Hematopoietic multipotent progenitor cell treated with erythropoietin and hydrocortisone succinate and interleukin-3 and kit ligand, for 15 days (in vitro differentiated cells): ENCODE measurements at regions not wholly inside any gene's neighbourhood (a gene's known extent, or its start where the extent isn't known, plus 50 kb on each side); places are given as distances from the start of the nearest gene placed in this dataset.

Source experiments
- DNase-seq: peaks from one replicate; pipeline ENCODE4 v3.0.0-alpha.2; 2015; ENCODE audit warnings: low spot score

DNA sequence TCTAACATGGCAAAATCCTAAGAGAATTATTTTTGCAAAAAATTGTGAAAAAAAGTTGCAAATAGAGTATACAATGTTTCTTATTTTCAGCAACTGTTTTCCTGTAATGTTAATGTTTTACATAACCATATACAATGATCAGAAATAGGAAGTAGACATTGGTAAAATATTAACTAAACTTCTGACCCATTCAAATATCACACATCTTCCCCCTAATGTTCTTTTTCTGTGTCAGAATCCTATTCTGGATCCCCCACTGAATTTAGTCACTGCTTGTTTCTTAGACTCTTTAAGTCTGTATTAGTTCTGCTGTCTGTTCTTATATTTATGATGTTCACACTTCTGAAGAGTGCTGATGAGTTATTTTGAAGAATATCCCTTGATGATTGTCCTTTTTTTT lies 62.0 kb downstream of the HFE start:
- no peak for DNase-seq

DNA sequence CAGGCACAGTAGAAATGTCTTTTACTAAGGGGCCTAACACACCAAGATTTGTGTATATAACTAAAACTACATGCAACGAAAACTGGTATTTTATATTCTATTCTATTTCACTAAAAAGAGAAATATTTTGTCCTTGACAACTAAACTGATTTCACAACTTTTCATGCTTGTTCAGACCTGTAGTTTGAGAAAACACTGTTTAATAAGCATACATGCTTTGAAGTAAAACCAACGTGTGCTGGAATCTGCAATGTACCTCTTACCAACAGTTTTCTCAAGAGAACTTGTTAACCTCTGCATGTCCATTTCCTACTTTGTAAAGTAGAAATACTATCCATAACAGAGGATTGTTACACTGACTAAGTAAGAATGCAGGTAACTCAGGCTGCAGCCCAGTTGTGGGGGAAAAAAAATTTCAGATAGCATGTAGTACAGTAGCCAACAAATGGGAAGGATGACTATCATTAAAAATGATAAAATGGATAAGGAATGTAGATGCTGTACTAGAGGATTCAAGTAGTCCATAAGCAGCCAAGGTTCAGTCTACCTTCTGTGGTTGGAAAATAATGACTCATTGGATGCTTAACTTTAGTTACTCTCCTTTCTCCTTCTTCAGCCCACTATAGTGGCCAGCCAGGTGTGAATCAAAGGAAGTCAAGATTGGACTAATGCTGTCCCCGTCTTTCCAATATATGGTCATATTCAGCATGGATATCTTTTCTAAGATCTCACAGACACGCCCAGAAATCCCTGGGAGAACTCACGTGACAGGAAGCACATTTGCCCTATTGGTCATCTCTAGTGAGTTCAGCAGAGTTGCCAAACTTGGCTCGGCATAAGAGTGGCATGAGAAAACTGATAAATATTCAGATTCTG lies 65.2 kb downstream of the HFE start:
- no peak for DNase-seq

DNA sequence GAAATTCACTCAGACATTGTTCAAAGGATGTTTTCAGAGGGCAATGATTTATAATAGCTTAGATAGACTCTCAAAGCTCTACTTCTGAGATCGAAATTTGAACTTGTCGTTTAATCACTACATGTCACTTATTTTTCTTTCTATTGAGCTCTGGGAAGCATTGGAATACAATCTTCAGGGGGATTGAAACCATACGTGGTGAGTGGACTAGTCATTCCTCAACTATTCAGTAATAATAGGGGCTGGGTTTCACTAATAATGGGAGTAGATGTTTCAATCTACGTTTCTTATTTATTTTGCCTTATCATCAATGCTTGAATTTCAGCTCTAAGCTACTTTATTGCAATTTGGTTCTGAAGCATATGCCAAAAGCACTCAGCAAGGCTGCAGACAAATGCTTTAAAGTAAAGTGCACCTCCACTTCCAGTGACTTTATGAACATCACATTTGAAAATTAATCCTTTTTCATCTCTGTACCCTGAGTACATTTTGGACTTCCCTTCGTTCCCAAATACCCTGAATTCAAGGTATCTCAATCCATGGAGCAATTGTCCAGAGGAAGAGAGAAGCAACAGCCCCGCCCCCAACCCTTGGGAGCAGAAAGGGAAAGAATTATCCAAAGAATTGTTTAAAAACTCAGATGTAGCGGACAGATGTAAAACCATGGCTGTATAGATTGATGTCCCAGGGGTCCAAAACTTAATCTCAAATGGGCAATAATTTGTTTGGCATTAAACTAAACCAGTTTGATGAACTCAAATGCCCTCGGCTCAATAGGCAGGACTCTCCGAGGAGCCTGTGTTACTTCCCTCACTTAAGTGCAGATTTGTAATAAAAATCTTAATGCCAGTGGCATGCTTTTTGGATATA lies 68.1 kb downstream of the HFE start:
- peak; percentile 54 for DNase-seq

DNA sequence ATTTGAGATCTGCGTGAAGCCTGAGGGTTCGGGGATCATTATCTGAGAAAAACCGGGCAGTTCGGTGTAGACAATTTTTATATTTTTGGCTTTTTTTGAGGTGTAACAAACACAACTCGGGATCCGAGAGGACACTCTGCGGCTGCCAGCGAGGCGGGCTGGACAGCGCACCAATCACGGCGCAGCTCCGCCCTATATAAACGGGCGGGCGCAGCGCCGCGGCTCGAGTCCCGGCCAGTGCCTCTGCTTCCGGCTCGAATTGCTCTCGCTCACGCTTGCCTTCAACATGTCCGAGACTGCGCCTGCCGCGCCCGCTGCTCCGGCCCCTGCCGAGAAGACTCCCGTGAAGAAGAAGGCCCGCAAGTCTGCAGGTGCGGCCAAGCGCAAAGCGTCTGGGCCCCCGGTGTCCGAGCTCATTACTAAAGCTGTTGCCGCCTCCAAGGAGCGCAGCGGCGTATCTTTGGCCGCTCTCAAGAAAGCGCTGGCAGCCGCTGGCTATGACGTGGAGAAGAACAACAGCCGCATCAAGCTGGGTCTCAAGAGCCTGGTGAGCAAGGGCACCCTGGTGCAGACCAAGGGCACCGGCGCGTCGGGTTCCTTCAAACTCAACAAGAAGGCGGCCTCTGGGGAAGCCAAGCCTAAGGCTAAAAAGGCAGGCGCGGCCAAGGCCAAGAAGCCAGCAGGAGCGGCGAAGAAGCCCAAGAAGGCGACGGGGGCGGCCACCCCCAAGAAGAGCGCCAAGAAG lies 69.0 kb downstream of the HFE start:
- DNase-seq: peak; percentile 88

DNA sequence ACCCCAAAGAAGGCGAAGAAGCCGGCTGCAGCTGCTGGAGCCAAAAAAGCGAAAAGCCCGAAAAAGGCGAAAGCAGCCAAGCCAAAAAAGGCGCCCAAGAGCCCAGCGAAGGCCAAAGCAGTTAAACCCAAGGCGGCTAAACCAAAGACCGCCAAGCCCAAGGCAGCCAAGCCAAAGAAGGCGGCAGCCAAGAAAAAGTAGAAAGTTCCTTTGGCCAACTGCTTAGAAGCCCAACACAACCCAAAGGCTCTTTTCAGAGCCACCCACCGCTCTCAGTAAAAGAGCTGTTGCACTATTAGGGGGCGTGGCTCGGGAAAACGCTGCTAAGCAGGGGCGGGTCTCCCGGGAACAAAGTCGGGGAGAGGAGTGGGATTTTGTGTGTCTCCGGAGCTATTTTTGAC lies 69.6 kb downstream of the HFE start:
- DNase-seq: no peak

DNA sequence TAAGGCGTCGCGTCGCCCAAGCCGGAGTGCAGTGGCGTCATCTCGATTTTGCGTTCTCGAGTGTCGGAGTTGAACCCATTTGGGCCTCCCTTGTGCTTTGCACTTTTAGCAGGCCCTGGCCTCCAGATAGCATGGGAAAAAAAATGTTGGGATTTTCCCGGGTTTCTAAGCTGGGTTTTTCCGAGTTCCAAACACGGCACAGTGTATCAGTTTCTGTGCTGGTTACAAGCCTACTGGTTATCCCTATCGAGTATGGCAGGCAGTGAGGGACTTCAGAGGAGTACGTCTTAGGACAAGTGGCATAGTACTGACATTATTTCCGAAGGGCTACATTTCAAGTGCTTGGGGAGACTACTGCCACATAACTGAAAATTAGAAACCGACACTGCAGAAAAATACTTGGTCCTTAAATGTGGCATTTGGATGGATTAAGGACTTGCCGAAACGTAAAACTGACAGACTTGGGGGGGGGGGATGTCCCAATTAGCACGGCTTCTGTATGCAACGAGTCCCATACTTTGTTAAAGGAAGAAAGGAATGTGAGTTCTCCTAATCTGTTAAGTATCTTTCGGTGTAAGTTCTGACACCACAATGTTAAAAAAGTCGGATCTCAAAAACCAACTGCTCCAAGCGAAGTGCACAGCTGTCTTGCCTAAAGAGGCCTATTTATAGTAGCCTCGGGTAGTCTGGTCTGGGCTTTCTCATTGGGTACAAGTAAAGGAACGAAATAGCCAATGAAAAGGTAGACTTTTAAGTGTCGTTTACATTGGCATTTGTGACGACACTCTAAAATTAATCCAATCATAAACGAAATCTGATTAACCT lies 70.2 kb downstream of the HFE start:
- DNase-seq: peak; percentile 98

DNA sequence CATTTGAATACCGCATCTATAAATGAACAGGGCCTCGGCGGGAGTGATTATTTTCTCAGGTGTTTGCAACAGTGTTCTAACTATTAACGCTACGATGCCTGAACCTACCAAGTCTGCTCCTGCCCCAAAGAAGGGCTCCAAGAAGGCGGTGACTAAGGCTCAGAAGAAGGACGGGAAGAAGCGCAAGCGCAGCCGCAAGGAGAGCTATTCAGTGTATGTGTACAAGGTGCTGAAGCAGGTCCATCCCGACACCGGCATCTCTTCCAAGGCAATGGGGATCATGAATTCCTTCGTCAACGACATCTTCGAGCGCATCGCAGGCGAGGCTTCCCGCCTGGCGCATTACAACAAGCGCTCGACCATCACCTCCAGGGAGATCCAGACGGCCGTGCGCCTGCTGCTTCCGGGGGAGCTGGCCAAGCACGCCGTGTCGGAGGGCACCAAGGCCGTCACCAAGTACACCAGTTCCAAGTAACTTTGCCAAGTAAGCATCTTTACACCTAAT lies 70.9 kb downstream of the HFE start:
- DNase-seq: no peak

DNA sequence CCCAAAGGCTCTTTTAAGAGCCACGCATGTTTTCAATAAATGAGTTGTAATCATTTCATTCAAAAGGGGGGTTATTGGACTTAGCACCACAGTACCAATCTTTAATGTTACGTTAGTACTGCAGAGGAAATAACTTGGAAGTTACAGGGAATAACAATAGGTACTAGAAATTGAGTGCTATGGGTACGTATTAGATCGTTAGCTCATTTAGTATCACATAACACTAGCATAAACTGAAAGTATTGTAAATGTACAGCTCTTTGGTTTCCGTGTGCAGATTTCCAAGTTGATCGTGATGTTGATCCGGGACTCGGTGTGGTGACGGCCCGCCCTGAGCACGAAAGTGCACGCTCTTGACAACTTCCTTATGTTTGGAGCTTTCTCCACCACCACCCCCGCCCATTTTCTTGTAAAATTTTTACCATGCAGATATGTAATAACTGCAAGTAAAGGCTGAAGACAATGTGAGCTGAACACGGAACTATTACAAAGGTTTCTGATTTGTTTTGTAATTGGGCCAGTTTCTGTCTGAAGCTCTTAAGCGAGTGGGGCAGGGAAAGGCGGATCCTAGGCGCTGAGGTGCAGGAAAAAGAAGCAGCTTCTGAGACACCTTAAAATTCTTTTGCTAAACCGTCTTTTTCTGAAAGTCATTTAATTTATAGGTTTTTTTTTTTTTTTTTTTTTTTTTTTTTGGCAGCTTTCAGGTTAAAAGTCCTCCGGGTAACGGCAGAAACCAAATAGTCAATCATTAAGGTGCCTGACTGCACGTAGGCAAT lies 71.5 kb downstream of the HFE start:
- peak; percentile 65 for DNase-seq

DNA sequence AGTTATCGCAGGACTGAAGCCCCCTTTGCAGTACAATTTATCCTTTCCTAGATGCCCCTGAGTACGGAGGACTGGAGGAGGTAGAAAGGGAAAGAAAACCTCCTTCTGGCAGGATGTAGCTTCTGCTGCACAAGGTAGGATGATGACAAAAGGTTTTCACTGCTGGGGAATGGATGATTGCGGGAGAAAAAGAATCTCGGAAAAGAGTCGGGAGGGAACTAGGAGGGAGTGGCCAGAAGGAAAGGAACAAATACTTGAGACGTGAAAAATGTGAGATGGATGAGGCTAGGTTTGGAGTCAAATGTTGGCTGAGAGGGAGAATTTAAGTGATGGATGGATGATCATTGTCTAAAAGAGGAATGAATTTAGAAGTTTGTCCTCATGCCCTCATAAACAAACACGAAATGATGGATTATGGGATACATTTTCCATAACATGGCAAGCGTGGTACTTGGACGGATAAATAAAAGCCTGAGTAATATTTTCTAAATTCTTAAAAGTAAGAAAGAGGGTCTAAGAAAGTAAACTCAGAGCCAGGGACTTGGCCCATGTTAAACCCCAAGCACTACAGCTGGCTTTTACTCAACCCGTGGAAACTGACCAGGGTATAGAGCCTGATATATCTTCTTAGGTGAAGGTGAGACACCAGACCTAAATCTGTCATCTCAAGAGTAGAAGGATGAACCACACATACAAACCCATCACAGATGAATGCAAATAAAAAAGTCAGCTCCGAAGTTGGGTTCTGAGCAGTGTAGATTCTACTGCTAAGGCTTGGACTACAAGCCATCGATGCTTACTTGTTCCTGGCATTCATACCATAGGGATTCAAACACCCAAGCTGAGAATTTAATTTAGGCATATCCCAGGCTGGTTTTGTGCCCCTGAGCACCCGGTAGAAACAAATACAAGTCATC lies 72.4 kb downstream of the HFE start:
- no peak for DNase-seq

DNA sequence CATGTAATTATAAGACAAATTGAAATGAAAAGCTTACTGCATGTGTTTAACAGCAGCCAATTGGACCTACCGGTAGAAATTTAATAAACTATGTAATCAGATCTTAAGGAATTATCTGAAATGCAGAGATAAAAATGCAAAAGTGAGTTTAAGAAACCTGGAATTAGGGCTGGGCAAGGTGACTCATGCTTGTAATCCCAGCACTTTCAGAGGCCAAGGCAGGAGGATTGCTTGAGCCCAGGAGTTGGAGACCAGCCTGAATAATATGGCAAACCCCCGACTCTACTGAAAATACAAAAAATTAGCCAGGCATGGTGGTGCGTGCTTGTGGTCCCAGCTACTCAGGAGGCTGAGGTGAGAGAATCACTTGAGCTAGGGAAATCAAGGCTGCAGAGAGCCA lies 74.1 kb downstream of the HFE start:
- no peak for DNase-seq

DNA sequence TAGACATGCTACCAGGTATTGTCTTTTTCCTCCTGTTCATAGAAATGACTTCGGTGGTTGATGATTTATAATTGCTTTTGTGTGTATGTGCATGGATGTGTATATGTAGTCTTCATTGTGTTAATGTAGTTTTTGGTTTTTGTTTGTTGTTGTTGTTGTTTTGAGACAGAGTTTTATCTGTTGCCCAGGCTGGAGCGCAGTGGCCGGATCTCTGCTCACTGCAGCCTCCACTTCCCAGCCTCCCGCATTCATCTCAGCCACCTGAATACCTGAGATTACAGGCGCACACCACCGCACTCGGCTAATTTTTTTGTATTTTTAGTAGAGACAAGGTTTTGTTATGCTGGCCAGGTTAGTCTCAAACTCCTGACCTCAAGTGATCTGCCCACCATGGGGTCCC lies 75.2 kb downstream of the HFE start:
- DNase-seq: no peak

DNA sequence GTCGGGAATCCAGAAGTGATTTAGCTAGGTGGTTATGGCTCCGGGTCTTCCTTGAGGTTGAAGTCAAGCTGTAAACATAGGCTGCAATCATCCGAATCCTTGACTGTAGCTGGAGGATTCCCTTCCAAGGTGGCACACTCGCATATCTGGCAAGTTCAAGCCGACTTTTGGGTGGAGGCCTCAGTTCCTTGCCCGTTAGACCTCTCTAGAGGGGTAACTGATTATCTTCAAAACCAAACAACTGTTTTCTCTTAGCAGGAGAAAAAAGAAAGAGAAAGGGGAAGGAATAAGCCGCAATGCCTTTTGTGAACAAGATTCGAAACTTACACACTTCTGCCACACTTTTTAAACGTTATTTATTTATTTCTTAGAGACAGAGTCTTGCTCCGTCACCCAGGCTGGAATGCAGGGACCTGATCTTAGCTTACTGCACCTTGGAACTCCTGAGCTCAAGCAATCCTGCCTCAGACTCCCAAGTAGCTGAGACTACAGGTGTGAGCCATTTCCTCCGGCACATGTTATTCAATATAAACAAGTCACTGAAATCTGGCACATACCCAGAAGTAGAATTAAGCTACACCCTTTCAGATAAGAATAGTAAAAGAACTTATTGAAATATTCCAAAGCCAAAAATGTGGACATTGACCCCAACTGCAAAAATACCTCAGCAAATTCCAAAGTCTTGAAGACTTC lies 76.3 kb downstream of the HFE start:
- DNase-seq: peak; percentile 75

DNA sequence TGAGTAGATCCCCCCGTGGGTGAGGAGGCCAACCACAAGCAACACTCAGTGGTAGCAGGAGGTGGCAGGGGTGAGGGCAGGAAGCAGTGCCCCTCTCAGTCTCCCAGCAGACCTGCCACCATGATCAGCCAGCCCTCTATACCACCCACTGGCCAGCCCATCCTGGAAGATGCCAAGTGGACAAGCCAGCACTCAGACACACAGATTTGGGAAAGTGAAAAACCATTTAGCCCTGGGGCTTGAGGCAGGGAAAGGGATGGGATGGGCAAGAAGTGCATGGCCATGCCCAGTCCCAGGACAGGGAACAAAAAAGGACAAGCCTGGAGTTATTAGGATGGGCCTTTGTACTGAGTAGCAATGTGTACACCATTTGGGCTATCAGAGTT lies 76.9 kb downstream of the HFE start:
- DNase-seq: no peak

DNA sequence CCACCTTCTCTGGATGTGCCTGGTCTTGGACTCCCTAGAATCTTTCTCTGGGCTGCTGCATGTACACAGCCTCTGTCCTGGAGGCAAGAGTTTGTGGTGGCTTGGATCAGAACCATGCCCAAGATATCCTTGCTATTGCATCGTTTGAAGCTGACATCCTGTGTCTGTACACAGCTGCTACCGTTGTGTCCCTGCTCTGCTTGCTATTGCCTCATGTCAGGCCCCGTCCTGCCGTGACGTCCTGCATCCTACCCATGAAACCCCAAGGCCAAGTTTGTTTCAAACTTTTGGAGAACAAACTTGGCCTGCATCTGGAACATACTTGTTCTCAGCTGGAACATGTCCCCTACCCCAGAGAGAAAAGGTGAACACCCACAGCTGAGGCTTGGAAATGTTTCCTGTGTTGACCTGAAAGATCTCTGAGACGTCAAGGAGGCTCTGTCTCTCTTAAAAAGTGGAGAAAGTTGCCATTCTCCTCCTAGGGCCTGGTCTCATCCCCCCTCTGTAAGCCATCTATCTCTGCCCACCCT lies 78.1 kb downstream of the HFE start:
- no peak for DNase-seq

DNA sequence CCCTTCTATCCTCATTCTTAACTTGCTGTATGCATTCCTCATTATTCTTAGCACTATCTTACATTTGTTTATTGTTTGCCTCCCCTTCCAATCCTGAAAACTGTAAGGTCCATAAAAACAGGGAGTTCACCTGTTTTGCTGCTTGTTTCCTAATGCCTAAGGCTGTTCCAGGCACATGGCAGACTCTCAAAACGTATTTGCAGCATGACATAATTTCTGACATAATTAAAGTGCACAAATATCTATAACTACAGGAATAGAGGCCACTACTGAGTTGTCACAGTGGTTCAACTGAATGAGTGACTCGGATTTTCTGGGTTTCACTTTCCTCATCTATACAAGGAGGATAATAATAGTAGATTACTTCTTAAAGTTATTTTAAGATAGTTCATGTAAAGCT lies 83.0 kb downstream of the HFE start:
- DNase-seq: no peak

DNA sequence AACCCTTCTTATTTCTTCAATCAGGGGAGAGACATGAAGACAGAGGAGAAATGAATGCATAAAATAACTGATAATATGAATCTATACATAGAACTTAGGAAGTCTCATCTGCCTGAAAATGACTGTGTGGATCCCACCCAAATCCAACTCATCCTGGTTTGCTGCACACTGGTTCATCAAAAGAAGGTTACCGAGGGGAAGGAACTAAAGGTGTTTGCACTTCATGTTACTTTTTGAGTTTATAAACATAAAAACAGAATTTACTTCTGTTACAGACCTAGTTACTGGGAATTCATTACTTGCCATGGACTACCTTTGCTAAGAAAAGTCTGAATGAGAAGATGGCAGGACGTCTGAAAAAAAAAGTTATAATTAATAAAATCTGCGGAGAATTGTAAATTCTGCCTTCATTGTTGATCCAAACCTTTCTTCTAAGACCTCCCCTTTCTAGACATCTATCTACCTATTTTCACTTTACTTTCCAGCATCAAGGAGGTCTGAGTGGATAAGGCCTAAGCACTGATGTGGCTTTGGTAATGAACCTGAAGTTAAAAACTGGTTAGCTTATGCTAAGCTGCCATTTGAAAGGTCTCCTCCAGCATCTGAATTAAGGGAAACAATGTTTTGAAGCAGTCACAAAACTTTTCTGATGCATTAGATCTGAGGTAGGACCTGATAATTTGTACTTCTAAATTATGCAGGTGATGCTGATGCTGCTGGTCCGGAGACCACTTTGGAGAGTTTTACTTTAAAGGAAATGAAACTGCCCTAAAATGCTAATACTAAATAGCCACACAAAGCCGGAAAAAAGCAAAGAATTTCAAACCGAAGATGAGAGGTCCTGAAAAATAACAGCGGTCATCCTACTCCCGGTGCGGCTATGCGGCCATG lies 84.0 kb downstream of the HFE start:
- no peak for DNase-seq

DNA sequence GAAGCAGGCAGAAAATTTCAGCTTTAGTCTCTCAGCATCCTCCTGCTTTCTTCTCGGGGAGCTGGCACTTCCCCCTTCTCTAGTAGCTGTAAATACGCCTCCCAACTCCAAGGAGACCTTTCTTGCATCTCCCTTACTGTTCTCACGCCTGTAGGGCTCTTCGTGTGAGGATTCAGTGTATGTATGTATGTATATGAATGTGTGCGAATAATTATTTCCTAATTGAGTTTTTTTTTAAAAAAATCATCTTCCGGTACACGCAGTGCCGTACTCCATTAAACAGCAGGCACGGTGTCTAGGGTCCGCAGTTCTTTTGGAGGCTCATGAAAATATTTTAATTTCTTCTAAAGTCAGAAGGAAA lies 85.4 kb downstream of the HFE start:
- DNase-seq: peak; percentile 59

DNA sequence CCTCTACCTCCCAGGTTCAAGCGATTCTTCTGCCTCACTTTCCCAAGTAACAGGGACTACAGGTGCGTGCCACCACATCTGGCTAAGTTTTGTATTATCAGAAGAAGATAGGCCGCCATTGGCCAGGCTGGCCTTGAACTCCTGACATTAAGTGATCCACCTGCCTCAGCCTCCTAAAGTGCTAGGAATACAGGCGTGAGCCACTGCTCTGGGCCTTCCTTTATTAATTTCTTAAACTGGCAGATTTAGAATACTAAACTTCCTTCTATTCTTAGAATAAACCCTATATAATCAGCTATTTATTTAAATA lies 86.6 kb downstream of the HFE start:
- no peak for DNase-seq
